Left renal cortex interstitium (tissue), 4 donors: ENCODE measurements at regions not wholly inside any gene's neighbourhood (a gene's known extent, or its start where the extent isn't known, plus 50 kb on each side); places are given as distances from the start of the nearest gene placed in this dataset.
"Not testable (repeated sequence)": the region's sequence is repeated elsewhere in the genome, so short reads cannot be mapped to it uniquely, and the experiment has no call there.

Source experiments
- DNase-seq, 4 donors: peaks; one replicate each; pipeline ENCODE4 v3.0.0-alpha.2; 2013; ENCODE audit warnings: low read depth in 4 of 4, low spot score in 2 of 4, missing footprints in 1 of 4

GRCh38 chr2:109718139-109718538, 76.0 kb upstream of the RGPD5 start:
- no peak for DNase-seq

GRCh38 chr2:109719871-109720270, 74.2 kb upstream of the RGPD5 start:
- DNase-seq: no peak

- no peak for DNase-seq
These were observed 73.6 kb upstream of the RGPD5 start for GRCh38 chr2:109720380-109721106.

GRCh38 chr2:109721135-109721534, 73.0 kb upstream of the RGPD5 start:
- DNase-seq: no peak

- no peak for DNase-seq
These were observed 72.5 kb upstream of the RGPD5 start for GRCh38 chr2:109721626-109722025.

- DNase-seq: no peak
These were observed 72.1 kb upstream of the RGPD5 start for GRCh38 chr2:109722026-109722425.

GRCh38 chr2:109722640-109723039, 71.5 kb upstream of the RGPD5 start:
- DNase-seq: not testable (repeated sequence)

GRCh38 chr2:109723153-109723552, 71.0 kb upstream of the RGPD5 start:
- DNase-seq: not testable (repeated sequence)

GRCh38 chr2:109724533-109725460, 69.3 kb upstream of the RGPD5 start:
- no peak for DNase-seq

GRCh38 chr2:109726379-109727270, 67.5 kb upstream of the RGPD5 start:
- DNase-seq: no peak

GRCh38 chr2:109727929-109728447, 66.1 kb upstream of the RGPD5 start:
- no peak for DNase-seq

GRCh38 chr2:109733746-109734145, 60.4 kb upstream of the RGPD5 start:
- not testable (repeated sequence) for DNase-seq

- peak in 1 of 4 donors; percentile 41 for DNase-seq
These were observed 57.8 kb upstream of the RGPD5 start for GRCh38 chr2:109736177-109736827.
